Neural progenitor cell (in vitro differentiated cells): ENCODE measurements at regions not wholly inside any gene's neighbourhood (a gene's known extent, or its start where the extent isn't known, plus 50 kb on each side); places are given as distances from the start of the nearest gene placed in this dataset.

Source experiments
- EZH2 ChIP-seq: fragments of 200-600 bp; sonication (generic); IDR thresholded peaks from 2 replicates; pipeline ENCODE4 v1.6.1; 2017; ENCODE audit warnings: antibody characterized with exemption, mild to moderate bottlenecking, moderate library complexity
- EZH2phosphoT487 ChIP-seq: fragments of 200-600 bp; sonication (generic); IDR thresholded peaks from 2 replicates; pipeline ENCODE4 v1.6.1; 2017; ENCODE audit warnings: antibody characterized with exemption
- TF ChIP-seq, protein P1 (sequence below): fragments of 200-600 bp; sonication (generic); IDR thresholded peaks from 2 replicates; pipeline ENCODE4 v1.5.1; 2017; ENCODE audit warnings: antibody characterized with exemption, mild to moderate bottlenecking

DNA sequence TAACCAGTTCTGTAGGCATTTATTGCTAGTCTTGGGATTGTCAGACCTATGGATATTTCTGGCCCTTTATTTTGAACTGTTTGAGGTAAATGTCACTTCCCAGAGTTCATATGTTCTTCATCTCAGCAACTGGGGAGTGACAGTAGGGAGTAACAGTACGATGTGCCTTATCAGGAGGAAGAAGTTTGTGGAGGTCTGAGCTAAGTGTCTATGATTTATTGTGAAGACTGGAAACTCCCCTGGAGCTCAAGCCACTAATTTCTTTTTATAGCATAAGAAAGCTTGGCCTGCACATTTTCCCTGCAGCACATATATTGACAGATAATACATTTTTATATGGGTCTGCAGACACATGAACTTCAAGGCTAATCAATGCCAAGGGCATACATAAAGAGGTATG lies 383.8 kb downstream of the GRXCR1 start:
- TF ChIP-seq EZH2 (no peak), EZH2phosphoT487 (no peak)
- TF ChIP-seq, protein P1, sequence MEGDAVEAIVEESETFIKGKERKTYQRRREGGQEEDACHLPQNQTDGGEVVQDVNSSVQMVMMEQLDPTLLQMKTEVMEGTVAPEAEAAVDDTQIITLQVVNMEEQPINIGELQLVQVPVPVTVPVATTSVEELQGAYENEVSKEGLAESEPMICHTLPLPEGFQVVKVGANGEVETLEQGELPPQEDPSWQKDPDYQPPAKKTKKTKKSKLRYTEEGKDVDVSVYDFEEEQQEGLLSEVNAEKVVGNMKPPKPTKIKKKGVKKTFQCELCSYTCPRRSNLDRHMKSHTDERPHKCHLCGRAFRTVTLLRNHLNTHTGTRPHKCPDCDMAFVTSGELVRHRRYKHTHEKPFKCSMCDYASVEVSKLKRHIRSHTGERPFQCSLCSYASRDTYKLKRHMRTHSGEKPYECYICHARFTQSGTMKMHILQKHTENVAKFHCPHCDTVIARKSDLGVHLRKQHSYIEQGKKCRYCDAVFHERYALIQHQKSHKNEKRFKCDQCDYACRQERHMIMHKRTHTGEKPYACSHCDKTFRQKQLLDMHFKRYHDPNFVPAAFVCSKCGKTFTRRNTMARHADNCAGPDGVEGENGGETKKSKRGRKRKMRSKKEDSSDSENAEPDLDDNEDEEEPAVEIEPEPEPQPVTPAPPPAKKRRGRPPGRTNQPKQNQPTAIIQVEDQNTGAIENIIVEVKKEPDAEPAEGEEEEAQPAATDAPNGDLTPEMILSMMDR: no peak
